ENCODE measurements at regions not wholly inside any gene's neighbourhood (a gene's known extent, or its start where the extent isn't known, plus 50 kb on each side); places are given as distances from the start of the nearest gene placed in this dataset.
"Not testable (repeated sequence)": the region's sequence is repeated elsewhere in the genome, so short reads cannot be mapped to it uniquely, and the experiment has no call there.

GRCh38 chrX:143455046-143455445, 62.2 kb downstream of the SPANXN3 start:
- Mint-ChIP-seq H3K36me3 (no peaks in the 10 kb centered on the region), H3K9me3 (no peaks in the 10 kb centered on the region), H3K4me3 (no peak overlapping the region), H3K4me1 (no peaks in the 10 kb centered on the region), H3K27me3 (no peaks in the 10 kb centered on the region), H3K27ac (no peak overlapping the region)
- DNase-seq (no peak), ATAC-seq (ENCODE audit: low read depth) (no peak)
- POLR2A ChIA-PET = no interaction called here

- Mint-ChIP-seq H3K27me3 (no peaks in the 10 kb centered on the region), H3K9me3 (peaks cover 1% of the 10 kb centered on the region), H3K36me3 (no peaks in the 10 kb centered on the region), H3K4me1 (no peaks in the 10 kb centered on the region), H3K4me3 (no peak overlapping the region), H3K27ac (no peak overlapping the region)
- DNase-seq = no peak
- no peak for ATAC-seq (ENCODE audit: low read depth)
- POLR2A ChIA-PET = no interaction called here
These were observed 79.8 kb downstream of the SPANXN3 start for GRCh38 chrX:143437439-143437838.

- no peak for ATAC-seq (ENCODE audit: low read depth)
- no peak overlapping the region for H3K4me3 Mint-ChIP-seq
These were observed 81.4 kb downstream of the SPANXN3 start for GRCh38 chrX:143435916-143436315.

GRCh38 chrX:143429811-143430210, 87.5 kb downstream of the SPANXN3 start:
- H3K9me3 Mint-ChIP-seq = peaks cover under 1% of the 10 kb centered on the region

More at GRCh38 chrX:143435916-143436315, 81.4 kb downstream of the SPANXN3 start:
- POLR2A ChIA-PET = no interaction called here
- Mint-ChIP-seq H3K9me3 (peaks cover 1% of the 10 kb centered on the region), H3K36me3 (no peaks in the 10 kb centered on the region), H3K27ac (no peak overlapping the region), H3K4me1 (no peaks in the 10 kb centered on the region), H3K27me3 (no peaks in the 10 kb centered on the region)
- DNase-seq = no peak

GRCh38 chrX:143429131-143429530, 88.1 kb downstream of the SPANXN3 start:
- Mint-ChIP-seq H3K9me3 (no peaks in the 10 kb centered on the region), H3K27me3 (no peaks in the 10 kb centered on the region), H3K36me3 (no peaks in the 10 kb centered on the region), H3K4me3 (no peak overlapping the region), H3K27ac (no peak overlapping the region), H3K4me1 (no peaks in the 10 kb centered on the region)
- POLR2A ChIA-PET = no interaction called here
- DNase-seq (no peak), ATAC-seq (ENCODE audit: low read depth) (no peak)

More at GRCh38 chrX:143429811-143430210, 87.5 kb downstream of the SPANXN3 start:
- POLR2A ChIA-PET = no interaction called here
- H3K4me1 Mint-ChIP-seq = no peaks in the 10 kb centered on the region
- no peak for ATAC-seq (ENCODE audit: low read depth)
- H3K27ac Mint-ChIP-seq = no peak overlapping the region
- no peak for DNase-seq
- no peaks in the 10 kb centered on the region for H3K36me3 Mint-ChIP-seq
- no peak overlapping the region for H3K4me3 Mint-ChIP-seq
- H3K27me3 Mint-ChIP-seq = no peaks in the 10 kb centered on the region

GRCh38 chrX:143401160-143401559, 116.1 kb downstream of the SPANXN3 start:
- no peak overlapping the region for H3K4me3 Mint-ChIP-seq
- POLR2A ChIA-PET = no interaction called here
- no peak for ATAC-seq (ENCODE audit: low read depth)
- H3K27me3 Mint-ChIP-seq = no peaks in the 10 kb centered on the region
- DNase-seq = no peak
- H3K27ac Mint-ChIP-seq = no peak overlapping the region
- H3K9me3 Mint-ChIP-seq = no peaks in the 10 kb centered on the region
- H3K36me3 Mint-ChIP-seq = no peaks in the 10 kb centered on the region
- H3K4me1 Mint-ChIP-seq = no peaks in the 10 kb centered on the region

GRCh38 chrX:143378851-143379250, 138.4 kb downstream of the SPANXN3 start:
- Mint-ChIP-seq H3K36me3 (no peaks in the 10 kb centered on the region), H3K27ac (no peak overlapping the region), H3K9me3 (no peaks in the 10 kb centered on the region), H3K4me1 (no peaks in the 10 kb centered on the region), H3K27me3 (no peaks in the 10 kb centered on the region), H3K4me3 (no peak overlapping the region)
- no peak for ATAC-seq (ENCODE audit: low read depth)
- DNase-seq = no peak
- POLR2A ChIA-PET = no interaction called here

- no peak for DNase-seq
These were observed 153.9 kb downstream of the SPANXN3 start for GRCh38 chrX:143363419-143363818.

GRCh38 chrX:143340190-143340589, 177.1 kb downstream of the SPANXN3 start:
- no peaks in the 10 kb centered on the region for H3K36me3 Mint-ChIP-seq
- H3K4me1 Mint-ChIP-seq = no peaks in the 10 kb centered on the region
- ATAC-seq (ENCODE audit: low read depth) = no peak
- POLR2A ChIA-PET = no interaction called here
- peaks cover 8% of the 10 kb centered on the region for H3K9me3 Mint-ChIP-seq
- H3K4me3 Mint-ChIP-seq = no peak overlapping the region
- no peaks in the 10 kb centered on the region for H3K27me3 Mint-ChIP-seq
- no peak for DNase-seq
- no peak overlapping the region for H3K27ac Mint-ChIP-seq

More at GRCh38 chrX:143363419-143363818, 153.9 kb downstream of the SPANXN3 start:
- Mint-ChIP-seq H3K4me3 (no peak overlapping the region), H3K36me3 (no peaks in the 10 kb centered on the region), H3K9me3 (peaks cover 2% of the 10 kb centered on the region), H3K27me3 (no peaks in the 10 kb centered on the region), H3K27ac (no peak overlapping the region), H3K4me1 (no peaks in the 10 kb centered on the region)
- POLR2A ChIA-PET = no interaction called here
- no peak for ATAC-seq (ENCODE audit: low read depth)

GRCh38 chrX:143336261-143336660, 181.0 kb downstream of the SPANXN3 start:
- Mint-ChIP-seq H3K4me1 (no peaks in the 10 kb centered on the region), H3K27me3 (no peaks in the 10 kb centered on the region), H3K9me3 (peaks cover 4% of the 10 kb centered on the region), H3K4me3 (no peak overlapping the region), H3K27ac (no peak overlapping the region), H3K36me3 (no peaks in the 10 kb centered on the region)
- no peak for ATAC-seq (ENCODE audit: low read depth)
- POLR2A ChIA-PET = no interaction called here
- no peak for DNase-seq

- POLR2A ChIA-PET = no interaction called here
- Mint-ChIP-seq H3K9me3 (no peaks in the 10 kb centered on the region), H3K27me3 (no peaks in the 10 kb centered on the region), H3K4me1 (no peaks in the 10 kb centered on the region), H3K27ac (no peak overlapping the region), H3K4me3 (no peak overlapping the region), H3K36me3 (no peaks in the 10 kb centered on the region)
- ATAC-seq (ENCODE audit: low read depth) (no peak), DNase-seq (no peak)
These were observed 197.7 kb downstream of the SPANXN3 start for GRCh38 chrX:143319526-143319925.

- H3K9me3 Mint-ChIP-seq; H3K4me1 Mint-ChIP-seq; H3K4me3 Mint-ChIP-seq; ATAC-seq (ENCODE audit: low read depth); POLR2A ChIA-PET; H3K36me3 Mint-ChIP-seq; H3K27me3 Mint-ChIP-seq; H3K27ac Mint-ChIP-seq; DNase-seq: not testable (repeated sequence)
These were observed 198.4 kb downstream of the SPANXN3 start for GRCh38 chrX:143318857-143319256.

- Mint-ChIP-seq H3K27me3 (no peaks in the 10 kb centered on the region), H3K4me1 (no peaks in the 10 kb centered on the region), H3K36me3 (no peaks in the 10 kb centered on the region), H3K4me3 (no peak overlapping the region), H3K27ac (no peak overlapping the region), H3K9me3 (no peaks in the 10 kb centered on the region)
- POLR2A ChIA-PET = no interaction called here
- ATAC-seq (ENCODE audit: low read depth) (no peak), DNase-seq (no peak)
These were observed 210.0 kb downstream of the SPANXN3 start for GRCh38 chrX:143306991-143307937.

- no peaks in the 10 kb centered on the region for H3K27me3 Mint-ChIP-seq
- H3K4me1 Mint-ChIP-seq = no peaks in the 10 kb centered on the region
- ATAC-seq (ENCODE audit: low read depth) (no peak), DNase-seq (no peak)
- H3K27ac Mint-ChIP-seq = no peak overlapping the region
- H3K36me3 Mint-ChIP-seq = no peaks in the 10 kb centered on the region
- POLR2A ChIA-PET = no interaction called here
- no peaks in the 10 kb centered on the region for H3K9me3 Mint-ChIP-seq
- H3K4me3 Mint-ChIP-seq = no peak overlapping the region
These were observed 212.8 kb downstream of the SPANXN3 start for GRCh38 chrX:143304518-143304917.
